ENCODE measurements at regions not wholly inside any gene's neighbourhood (a gene's known extent, or its start where the extent isn't known, plus 50 kb on each side); places are given as distances from the start of the nearest gene placed in this dataset.
"Not testable (repeated sequence)": the region's sequence is repeated elsewhere in the genome, so short reads cannot be mapped to it uniquely, and the experiment has no call there.

GRCh38 chr12:76666290-76666835 lies 97.6 kb upstream of the ZDHHC17 start:
- DNase-seq = no peak

- DNase-seq = no peak
Observed at GRCh38 chr12:76669981-76670380, 93.9 kb upstream of the ZDHHC17 start.

- no peak for DNase-seq
Observed at GRCh38 chr12:76670776-76671175, 93.1 kb upstream of the ZDHHC17 start.

GRCh38 chr12:76674669-76675315 lies 89.1 kb upstream of the ZDHHC17 start:
- no peak for DNase-seq

GRCh38 chr12:76676261-76676660 lies 87.7 kb upstream of the ZDHHC17 start:
- DNase-seq = not testable (repeated sequence)

- DNase-seq = no peak
Observed at GRCh38 chr12:76678992-76679391, 84.9 kb upstream of the ZDHHC17 start.

- no peak for DNase-seq
Observed at GRCh38 chr12:76679778-76680177, 84.1 kb upstream of the ZDHHC17 start.

GRCh38 chr12:76680940-76681339 lies 83.0 kb upstream of the ZDHHC17 start:
- no peak for DNase-seq

- DNase-seq = no peak
Observed at GRCh38 chr12:76685246-76685678, 78.7 kb upstream of the ZDHHC17 start.

GRCh38 chr12:76687981-76688380 lies 75.9 kb upstream of the ZDHHC17 start:
- DNase-seq = no peak

- DNase-seq = no peak
Observed at GRCh38 chr12:76688631-76689030, 75.3 kb upstream of the ZDHHC17 start.

GRCh38 chr12:76690921-76691700 lies 72.8 kb upstream of the ZDHHC17 start:
- no peak for DNase-seq

GRCh38 chr12:76692846-76693245 lies 71.1 kb upstream of the ZDHHC17 start:
- DNase-seq = no peak

GRCh38 chr12:76694369-76694768 lies 69.5 kb upstream of the ZDHHC17 start:
- DNase-seq = no peak

- DNase-seq = no peak
Observed at GRCh38 chr12:76696186-76696585, 67.7 kb upstream of the ZDHHC17 start.

- no peak for DNase-seq
Observed at GRCh38 chr12:76697849-76698248, 66.1 kb upstream of the ZDHHC17 start.

- no peak for DNase-seq
Observed at GRCh38 chr12:76698316-76698715, 65.6 kb upstream of the ZDHHC17 start.

- DNase-seq = no peak
Observed at GRCh38 chr12:76698966-76699365, 64.9 kb upstream of the ZDHHC17 start.

- DNase-seq = no peak
Observed at GRCh38 chr12:76701690-76702089, 62.2 kb upstream of the ZDHHC17 start.

- no peak for DNase-seq
Observed at GRCh38 chr12:76702946-76703345, 61.0 kb upstream of the ZDHHC17 start.

- DNase-seq = no peak
Observed at GRCh38 chr12:76704693-76705092, 59.2 kb upstream of the ZDHHC17 start.

- DNase-seq = no peak
Observed at GRCh38 chr12:76706101-76706500, 57.8 kb upstream of the ZDHHC17 start.

- no peak for DNase-seq
Observed at GRCh38 chr12:76706761-76707160, 57.2 kb upstream of the ZDHHC17 start.

- DNase-seq = no peak
Observed at GRCh38 chr12:76707772-76708171, 56.1 kb upstream of the ZDHHC17 start.

Data from CD4-positive, alpha-beta T cell treated with Interleukin-4 for 1 hour (primary cell).